ENCODE measurements at regions not wholly inside any gene's neighbourhood (a gene's known extent, or its start where the extent isn't known, plus 50 kb on each side); places are given as distances from the start of the nearest gene placed in this dataset.

- TF ChIP-seq POLR2A (IDR thresholded peaks at IDR 0.05) (no peak), CTCF (IDR thresholded peaks at IDR 0.05) (no peak)
These were observed 336.3 kb downstream of the IRX1 start for GRCh38 chr5:3931976-3932375.

Data from esophagus squamous epithelium (tissue), 4 donors.